Ishikawa (cell line): ENCODE measurements at regions not wholly inside any gene's neighbourhood (a gene's known extent, or its start where the extent isn't known, plus 50 kb on each side); places are given as distances from the start of the nearest gene placed in this dataset.

Source experiments
- CEBPB ChIP-seq: IDR thresholded peaks from 2 replicates; pipeline ENCODE4 v1.6.1; 2012
- CREB1 ChIP-seq: IDR thresholded peaks from 2 replicates; pipeline ENCODE4 v1.6.1; 2012; ENCODE audit warnings: low read depth
- EGR1 ChIP-seq: IDR thresholded peaks from 2 replicates; pipeline ENCODE4 v1.6.1; 2012
- EP300 ChIP-seq: IDR thresholded peaks from 2 replicates; pipeline ENCODE4 v1.6.1; 2012; ENCODE audit warnings: borderline replicate concordance
- FOXM1 ChIP-seq: IDR thresholded peaks from 2 replicates; pipeline ENCODE4 v1.6.1; 2012; ENCODE audit warnings: low read depth, borderline replicate concordance
- MAX ChIP-seq: IDR thresholded peaks from 2 replicates; pipeline ENCODE4 v1.6.1; 2012
- NFIC ChIP-seq: IDR thresholded peaks from 2 replicates; pipeline ENCODE4 v1.6.1; 2012
- RAD21 ChIP-seq: IDR thresholded peaks from 2 replicates; pipeline ENCODE4 v1.6.1; 2012; ENCODE audit warnings: low read depth
- REST ChIP-seq: IDR thresholded peaks from 2 replicates; pipeline ENCODE4 v1.6.1; 2012; ENCODE audit warnings: low read depth, mild to moderate bottlenecking
- TAF1 ChIP-seq: IDR thresholded peaks from 2 replicates; pipeline ENCODE4 v1.6.1; 2012; ENCODE audit warnings: low read depth, mild to moderate bottlenecking
- TCF12 ChIP-seq: IDR thresholded peaks from 2 replicates; pipeline ENCODE4 v1.6.1; 2012; ENCODE audit warnings: low read depth
- TEAD4 ChIP-seq: IDR thresholded peaks from 2 replicates; pipeline ENCODE4 v1.6.1; 2012
- USF1 ChIP-seq: IDR thresholded peaks from 2 replicates; pipeline ENCODE4 v1.6.1; 2012
- YY1 ChIP-seq: IDR thresholded peaks from 2 replicates; pipeline ENCODE4 v1.6.1; 2012; ENCODE audit warnings: low read depth
- ZBTB7A ChIP-seq: IDR thresholded peaks from 2 replicates; pipeline ENCODE4 v1.6.1; 2012; ENCODE audit warnings: low read depth

GRCh38 chr22:44601725-44602124 lies 100.3 kb upstream of the PRR5 start:
- TF ChIP-seq FOXM1 = no peak
- TF ChIP-seq TEAD4 = no peak
- TF ChIP-seq TCF12 = no peak
- TF ChIP-seq CREB1 = no peak
- TF ChIP-seq MAX = no peak
- TF ChIP-seq CEBPB = no peak
- TF ChIP-seq ZBTB7A = no peak
- TF ChIP-seq RAD21 = no peak
- TF ChIP-seq EP300 = no peak
- TF ChIP-seq REST = no peak
- no peak for TF ChIP-seq TAF1
- no peak for TF ChIP-seq YY1
- TF ChIP-seq NFIC = no peak
- no peak for TF ChIP-seq EGR1
- no peak for TF ChIP-seq USF1

GRCh38 chr22:44601189-44601588 lies 100.8 kb upstream of the PRR5 start:
- TF ChIP-seq REST = no peak
- no peak for TF ChIP-seq EP300
- no peak for TF ChIP-seq CEBPB
- TF ChIP-seq TCF12 = no peak
- no peak for TF ChIP-seq YY1
- TF ChIP-seq EGR1 = no peak
- no peak for TF ChIP-seq TEAD4
- TF ChIP-seq RAD21 = no peak
- no peak for TF ChIP-seq CREB1
- TF ChIP-seq TAF1 = no peak
- TF ChIP-seq MAX = no peak
- no peak for TF ChIP-seq USF1
- TF ChIP-seq ZBTB7A = no peak
- no peak for TF ChIP-seq FOXM1
- no peak for TF ChIP-seq NFIC

- no peak for TF ChIP-seq REST
These were observed 101.7 kb upstream of the PRR5 start for GRCh38 chr22:44600207-44600785.

GRCh38 chr22:44599500-44600140 lies 101.6 kb upstream of the RTL6 start:
- no peak for TF ChIP-seq USF1

GRCh38 chr22:44599084-44599483 lies 101.1 kb upstream of the RTL6 start:
- TF ChIP-seq YY1 (no peak), NFIC (no peak), TCF12 (no peak), EGR1 (no peak), TAF1 (no peak), FOXM1 (no peak)
